Neural progenitor cell (in vitro differentiated cells): ENCODE measurements at regions not wholly inside any gene's neighbourhood (a gene's known extent, or its start where the extent isn't known, plus 50 kb on each side); places are given as distances from the start of the nearest gene placed in this dataset.

Experiments
- DNase-seq: peaks from one replicate; pipeline ENCODE4 v3.0.0-alpha.2; 2016; ENCODE audit warnings: low spot score
- H2AFZ ChIP-seq: fragments of 200-600 bp; sonication (generic); replicated peaks from 2 replicates; pipeline ENCODE4 v1.6.1; 2016; ENCODE audit warnings: antibody characterized with exemption
- H3F3A ChIP-seq: fragments of 200-600 bp; sonication (generic); 2 replicates; pipeline ENCODE4 v1.6.1; 2016; ENCODE audit warnings: antibody characterized with exemption, low read depth
- H3K27ac ChIP-seq: fragments of 200-600 bp; sonication (generic); 2 replicates; pipeline ENCODE4 v1.5.1; 2016; ENCODE audit warnings: mild to moderate bottlenecking
- H3K27me3 ChIP-seq: fragments of 200-600 bp; sonication (generic); 2 replicates; pipeline ENCODE4 v1.6.1; 2016; ENCODE audit warnings: mild to moderate bottlenecking, moderate library complexity
- H3K36me3 ChIP-seq: fragments of 200-600 bp; sonication (generic); 2 replicates; pipeline ENCODE4 v1.5.1; 2016
- H3K4me1 ChIP-seq: fragments of 200-600 bp; sonication (generic); 2 replicates; pipeline ENCODE4 v1.6.1; 2016; ENCODE audit warnings: mixed run types
- H3K4me2 ChIP-seq: fragments of 200-600 bp; sonication (generic); 2 replicates; pipeline ENCODE4 v1.6.1; 2016
- H3K4me3 ChIP-seq: fragments of 200-600 bp; sonication (generic); 2 replicates; pipeline ENCODE4 v1.5.1; 2016
- H3K79me2 ChIP-seq: fragments of 200-600 bp; sonication (generic); 2 replicates; pipeline ENCODE4 v1.6.1; 2016; ENCODE audit warnings: low read depth
- H3K9ac ChIP-seq: fragments of 200-600 bp; sonication (generic); 2 replicates; pipeline ENCODE4 v1.6.1; 2016
- H3K9me3 ChIP-seq: fragments of 200-600 bp; sonication (generic); 2 replicates; pipeline ENCODE4 v1.5.1; 2016; ENCODE audit warnings: low read depth
- H4K20me1 ChIP-seq: fragments of 200-600 bp; sonication (generic); 2 replicates; pipeline ENCODE4 v1.6.1; 2016; ENCODE audit warnings: low read depth
- H3K27ac Mint-ChIP-seq: 3 replicates; pipeline ENCODE4 v1.8.0; 2021; ENCODE audit warnings: mixed read lengths
- H3K27me3 Mint-ChIP-seq: 2 replicates; pipeline ENCODE4 v1.8.0; 2022; ENCODE audit warnings: low read depth, mild to moderate bottlenecking, inconsistent platforms, moderate library complexity, mixed read lengths; ENCODE audit not compliant: insufficient read depth
- H3K36me3 Mint-ChIP-seq: 3 replicates; pipeline ENCODE4 v1.8.0; 2021; ENCODE audit warnings: mixed read lengths
- H3K4me1 Mint-ChIP-seq: 3 replicates; pipeline ENCODE4 v1.8.0; 2021; ENCODE audit warnings: mixed read lengths
- H3K4me3 Mint-ChIP-seq: 3 replicates; pipeline ENCODE4 v1.8.0; 2021; ENCODE audit warnings: mild to moderate bottlenecking, moderate library complexity, mixed read lengths
- H3K9me3 Mint-ChIP-seq: 3 replicates; pipeline ENCODE4 v1.8.0; 2020; ENCODE audit warnings: mixed read lengths
- EZH2 ChIP-seq: fragments of 200-600 bp; sonication (generic); IDR thresholded peaks from 2 replicates; pipeline ENCODE4 v1.6.1; 2017; ENCODE audit warnings: antibody characterized with exemption, mild to moderate bottlenecking, moderate library complexity
- EZH2phosphoT487 ChIP-seq: fragments of 200-600 bp; sonication (generic); IDR thresholded peaks from 2 replicates; pipeline ENCODE4 v1.6.1; 2017; ENCODE audit warnings: antibody characterized with exemption
- TF ChIP-seq, protein P1 (sequence below): fragments of 200-600 bp; sonication (generic); IDR thresholded peaks from 2 replicates; pipeline ENCODE4 v1.5.1; 2017; ENCODE audit warnings: antibody characterized with exemption, mild to moderate bottlenecking

DNA sequence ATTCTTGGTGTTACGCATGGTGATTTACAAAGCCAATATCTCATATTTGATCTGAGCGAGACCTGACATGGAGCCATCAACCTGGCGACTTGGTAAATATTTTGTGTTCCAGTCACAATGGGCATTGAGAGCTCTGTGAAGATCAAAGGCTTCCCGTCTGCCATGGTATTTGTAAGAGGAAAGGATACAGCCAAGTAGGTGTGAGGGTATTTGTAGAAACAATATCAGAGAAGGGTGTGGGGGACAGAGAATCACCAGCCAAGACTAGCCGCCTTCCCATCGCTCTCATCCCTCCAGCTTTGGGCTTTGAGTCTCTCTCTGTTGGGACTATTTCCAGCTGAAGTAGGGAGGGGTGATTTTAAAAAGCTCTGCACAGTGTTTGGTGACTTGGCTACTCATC, 173.4 kb upstream of the BDNF start:
- Mint-ChIP-seq H3K4me3 (no peak overlapping the region), H3K36me3 (no peaks in the 10 kb centered on the region), H3K4me1 (no peaks in the 10 kb centered on the region), H3K27me3 (no peaks in the 10 kb centered on the region), H3K9me3 (no peaks in the 10 kb centered on the region), H3K27ac (no peak overlapping the region)
- Histone ChIP-seq H3F3A (no peaks in the 10 kb centered on the region), H3K9me3 (no peaks in the 10 kb centered on the region), H3K27ac (no peak overlapping the region), H3K27me3 (no peaks in the 10 kb centered on the region), H3K4me1 (no peaks in the 10 kb centered on the region), H3K79me2 (no peaks in the 10 kb centered on the region), H2AFZ (no peak overlapping the region), H3K4me3 (no peak overlapping the region), H3K36me3 (no peaks in the 10 kb centered on the region), H3K4me2 (no peak overlapping the region), H4K20me1 (no peaks in the 10 kb centered on the region), H3K9ac (no peak overlapping the region)
- TF ChIP-seq EZH2, result no peak
- no peak for TF ChIP-seq EZH2phosphoT487
- TF ChIP-seq, protein P1, sequence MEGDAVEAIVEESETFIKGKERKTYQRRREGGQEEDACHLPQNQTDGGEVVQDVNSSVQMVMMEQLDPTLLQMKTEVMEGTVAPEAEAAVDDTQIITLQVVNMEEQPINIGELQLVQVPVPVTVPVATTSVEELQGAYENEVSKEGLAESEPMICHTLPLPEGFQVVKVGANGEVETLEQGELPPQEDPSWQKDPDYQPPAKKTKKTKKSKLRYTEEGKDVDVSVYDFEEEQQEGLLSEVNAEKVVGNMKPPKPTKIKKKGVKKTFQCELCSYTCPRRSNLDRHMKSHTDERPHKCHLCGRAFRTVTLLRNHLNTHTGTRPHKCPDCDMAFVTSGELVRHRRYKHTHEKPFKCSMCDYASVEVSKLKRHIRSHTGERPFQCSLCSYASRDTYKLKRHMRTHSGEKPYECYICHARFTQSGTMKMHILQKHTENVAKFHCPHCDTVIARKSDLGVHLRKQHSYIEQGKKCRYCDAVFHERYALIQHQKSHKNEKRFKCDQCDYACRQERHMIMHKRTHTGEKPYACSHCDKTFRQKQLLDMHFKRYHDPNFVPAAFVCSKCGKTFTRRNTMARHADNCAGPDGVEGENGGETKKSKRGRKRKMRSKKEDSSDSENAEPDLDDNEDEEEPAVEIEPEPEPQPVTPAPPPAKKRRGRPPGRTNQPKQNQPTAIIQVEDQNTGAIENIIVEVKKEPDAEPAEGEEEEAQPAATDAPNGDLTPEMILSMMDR, result no peak
- DNase-seq, result no peak

DNA sequence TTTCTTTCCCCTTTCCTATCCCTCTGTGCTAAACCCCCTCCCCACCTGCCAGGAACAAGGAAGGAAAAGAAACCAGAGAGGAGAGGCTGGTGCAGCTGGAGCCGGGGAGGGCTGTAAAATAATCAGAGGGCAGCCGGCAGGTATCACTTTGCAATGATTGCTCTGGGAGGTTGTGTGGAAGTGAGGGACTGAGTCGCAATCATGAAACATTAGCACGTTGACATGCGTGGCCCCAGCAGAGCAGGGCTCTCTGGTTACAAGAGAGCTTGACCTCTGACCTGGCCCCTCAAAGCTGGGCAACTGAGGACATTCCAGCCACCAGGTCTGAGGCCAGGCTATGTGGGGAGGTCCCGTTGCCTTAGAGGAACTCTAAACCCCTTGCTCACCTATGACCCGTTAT, 170.8 kb upstream of the BDNF start:
- peaks cover 4% of the 10 kb centered on the region for H3K4me1 Mint-ChIP-seq

DNA sequence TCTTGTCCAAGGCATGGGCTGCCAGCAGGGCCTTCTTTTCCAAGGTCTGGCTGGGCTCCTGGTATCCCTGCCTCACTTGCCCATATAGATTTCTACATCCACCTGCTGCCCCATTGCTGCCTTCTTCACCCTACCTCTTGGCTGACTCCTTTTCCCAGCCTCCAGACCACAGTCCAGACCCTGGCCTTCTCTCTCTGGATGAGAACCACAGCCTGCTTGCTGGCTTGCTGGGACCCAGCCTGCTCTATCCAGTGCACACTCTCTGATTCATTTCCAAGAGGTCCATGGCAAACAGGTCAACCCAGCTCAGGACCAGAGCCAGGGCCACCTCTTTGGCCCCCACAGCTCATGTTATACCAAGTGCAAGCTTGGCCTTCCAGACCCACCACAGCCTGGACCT, 169.4 kb upstream of the BDNF start:
- no peak for DNase-seq
- no peaks in the 10 kb centered on the region for H3K36me3 ChIP-seq
- no peak overlapping the region for H3K4me3 ChIP-seq
- no peak for TF ChIP-seq EZH2
- no peaks in the 10 kb centered on the region for H3F3A ChIP-seq
- no peaks in the 10 kb centered on the region for H3K9me3 ChIP-seq
- H3K27ac Mint-ChIP-seq, result no peak overlapping the region
- no peak overlapping the region for H2AFZ ChIP-seq
- no peak overlapping the region for H3K4me2 ChIP-seq
- peaks cover 5% of the 10 kb centered on the region for H3K4me1 ChIP-seq
- H3K27me3 Mint-ChIP-seq, result no peaks in the 10 kb centered on the region
- no peak overlapping the region for H3K27ac ChIP-seq
- no peaks in the 10 kb centered on the region for H3K79me2 ChIP-seq
- peaks cover 4% of the 10 kb centered on the region for H3K4me1 Mint-ChIP-seq
- H3K9ac ChIP-seq, result no peak overlapping the region
- H3K4me3 Mint-ChIP-seq, result no peak overlapping the region
- no peaks in the 10 kb centered on the region for H3K9me3 Mint-ChIP-seq
- no peaks in the 10 kb centered on the region for H3K27me3 ChIP-seq
- H3K36me3 Mint-ChIP-seq, result no peaks in the 10 kb centered on the region
- H4K20me1 ChIP-seq, result no peaks in the 10 kb centered on the region

More for the DNA sequence above, 170.8 kb upstream of the BDNF start:
- H3K79me2 ChIP-seq, result no peaks in the 10 kb centered on the region
- no peak overlapping the region for H3K4me2 ChIP-seq
- H3K4me1 ChIP-seq, result peaks cover 5% of the 10 kb centered on the region
- H3K27ac Mint-ChIP-seq, result no peak overlapping the region
- no peaks in the 10 kb centered on the region for H3F3A ChIP-seq
- no peak overlapping the region for H3K4me3 ChIP-seq
- TF ChIP-seq EZH2phosphoT487, result no peak
- no peak for TF ChIP-seq EZH2
- TF ChIP-seq, protein P1, result no peak
- no peaks in the 10 kb centered on the region for H3K9me3 ChIP-seq
- no peak overlapping the region for H2AFZ ChIP-seq
- no peaks in the 10 kb centered on the region for H4K20me1 ChIP-seq
- no peak for DNase-seq
- no peak overlapping the region for H3K27ac ChIP-seq
- no peaks in the 10 kb centered on the region for H3K36me3 ChIP-seq
- no peaks in the 10 kb centered on the region for H3K9me3 Mint-ChIP-seq
- no peaks in the 10 kb centered on the region for H3K27me3 Mint-ChIP-seq
- H3K36me3 Mint-ChIP-seq, result no peaks in the 10 kb centered on the region
- H3K4me3 Mint-ChIP-seq, result no peak overlapping the region
- no peaks in the 10 kb centered on the region for H3K27me3 ChIP-seq
- no peak overlapping the region for H3K9ac ChIP-seq

DNA sequence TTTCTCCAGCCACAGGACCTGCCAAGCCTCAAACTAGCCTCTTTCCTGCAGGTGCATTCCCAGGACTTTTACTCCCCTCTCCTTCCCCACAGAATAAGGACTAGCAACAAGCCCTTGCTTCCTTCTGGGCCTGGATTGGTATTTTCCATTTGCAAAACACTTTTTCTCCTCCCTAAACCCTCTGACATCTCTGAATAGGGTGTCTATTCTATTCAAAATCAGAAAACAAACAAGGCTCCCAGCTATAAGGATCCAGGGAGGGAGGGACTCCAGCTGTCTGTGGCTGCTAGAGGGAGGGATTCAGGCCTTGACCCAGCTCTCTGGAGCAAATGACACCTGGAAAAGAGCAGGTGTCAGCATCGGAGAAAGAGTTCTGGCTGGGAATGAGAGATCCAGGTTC, 168.5 kb upstream of the BDNF start:
- Histone ChIP-seq H3K79me2 (no peaks in the 10 kb centered on the region), H3K27ac (no peak overlapping the region), H4K20me1 (no peaks in the 10 kb centered on the region), H3K4me2 (no peak overlapping the region), H3K9ac (no peak overlapping the region), H3K36me3 (no peaks in the 10 kb centered on the region), H2AFZ (no peak overlapping the region), H3K4me1 (peaks cover 14% of the 10 kb centered on the region), H3K9me3 (no peaks in the 10 kb centered on the region), H3K27me3 (no peaks in the 10 kb centered on the region), H3F3A (no peaks in the 10 kb centered on the region), H3K4me3 (no peak overlapping the region)
- DNase-seq, result no peak
- no peaks in the 10 kb centered on the region for H3K27me3 Mint-ChIP-seq
- H3K36me3 Mint-ChIP-seq, result no peaks in the 10 kb centered on the region
- TF ChIP-seq, protein P1, result no peak
- TF ChIP-seq EZH2phosphoT487 (no peak), EZH2 (no peak)
- peaks cover 4% of the 10 kb centered on the region for H3K4me1 Mint-ChIP-seq
- H3K4me3 Mint-ChIP-seq, result no peak overlapping the region
- H3K9me3 Mint-ChIP-seq, result no peaks in the 10 kb centered on the region
- no peak overlapping the region for H3K27ac Mint-ChIP-seq
